MCF 10A (cell line): ENCODE measurements at regions not wholly inside any gene's neighbourhood (a gene's known extent, or its start where the extent isn't known, plus 50 kb on each side); places are given as distances from the start of the nearest gene placed in this dataset.

Experiments
- BruUV-seq: library from RNA; stranded (reverse); fragments of 400-500 nt; replicated peaks from 2 replicates; lab custom pipeline; 2021; lab: Mats Ljungman, UMichigan
- CTCF ChIA-PET: fragments of 300-600 bp; sonication (Branson Sonifier 250); formaldehyde crosslinking; extraction: SDS; loops from one replicate; lab custom pipeline; 2021; ENCODE audit warnings: antibody characterized with exemption, inconsistent platforms; lab: Yijun Ruan, JAX
- POLR2A ChIA-PET: fragments of 300-600, 350-650 bp; sonication (Branson Sonifier 250); formaldehyde crosslinking; extraction: SDS; loops from one replicate; lab custom pipeline; 2020; ENCODE audit warnings: antibody characterized with exemption, inconsistent platforms; lab: Yijun Ruan, JAX
- DNase-seq: peaks from one replicate; pipeline ENCODE4 v3.0.0-alpha.2; 2018; ENCODE audit not compliant: unreplicated experiment
- H3K27ac Mint-ChIP-seq: one replicate; pipeline ENCODE4 v1.8.0; 2022; ENCODE audit warnings: mild to moderate bottlenecking, low read depth, mixed read lengths; ENCODE audit not compliant: unreplicated experiment
- H3K27me3 Mint-ChIP-seq: one replicate; pipeline ENCODE4 v1.8.0; 2022; ENCODE audit warnings: mixed read lengths; ENCODE audit not compliant: insufficient read depth, unreplicated experiment
- H3K36me3 Mint-ChIP-seq: one replicate; pipeline ENCODE4 v1.8.0; 2022; ENCODE audit warnings: mild to moderate bottlenecking, moderate library complexity, mixed read lengths; ENCODE audit not compliant: insufficient read depth, unreplicated experiment
- H3K4me1 Mint-ChIP-seq: one replicate; pipeline ENCODE4 v1.8.0; 2022; ENCODE audit warnings: mixed read lengths; ENCODE audit not compliant: insufficient read depth, unreplicated experiment
- H3K4me3 Mint-ChIP-seq: one replicate; pipeline ENCODE4 v1.8.0; 2022; ENCODE audit warnings: mild to moderate bottlenecking, moderate library complexity, mixed read lengths; ENCODE audit not compliant: unreplicated experiment
- H3K9me3 Mint-ChIP-seq: one replicate; pipeline ENCODE4 v1.8.0; 2022; ENCODE audit warnings: mixed read lengths; ENCODE audit not compliant: unreplicated experiment
- intact Hi-C: fragments of 100-400 bp; cut with micrococcal nuclease; formaldehyde crosslinking; loops from 2 replicates; pipeline ENCODE4 v1.14.1; 2022
- TF ChIP-seq, protein P1 (sequence below): fragments of 200-600 bp; IDR thresholded peaks from one replicate; pipeline ENCODE4 v1.8.0; 2022; ENCODE audit warnings: antibody characterized with exemption, mild to moderate bottlenecking; ENCODE audit not compliant: unreplicated experiment

GRCh38 chr6:104500265-104500664 is 359.5 kb downstream of the HACE1 start:
- H3K4me3 Mint-ChIP-seq, result no peak overlapping the region
- intact Hi-C loops, result no loop called here
- H3K4me1 Mint-ChIP-seq, result no peaks in the 10 kb centered on the region
- DNase-seq, result no peak
- H3K27me3 Mint-ChIP-seq, result no peaks in the 10 kb centered on the region
- ChIA-PET CTCF (interaction anchor here (1.0 kb wide), 1 partner anchor 19 kb away, joined by 3 read pairs; no protein-coding TSS in a partner anchor), POLR2A (no interaction called here)
- no TSS peak for BruUV-seq
- no peaks in the 10 kb centered on the region for H3K9me3 Mint-ChIP-seq
- H3K36me3 Mint-ChIP-seq, result no peaks in the 10 kb centered on the region
- H3K27ac Mint-ChIP-seq, result no peak overlapping the region
- TF ChIP-seq, protein P1, sequence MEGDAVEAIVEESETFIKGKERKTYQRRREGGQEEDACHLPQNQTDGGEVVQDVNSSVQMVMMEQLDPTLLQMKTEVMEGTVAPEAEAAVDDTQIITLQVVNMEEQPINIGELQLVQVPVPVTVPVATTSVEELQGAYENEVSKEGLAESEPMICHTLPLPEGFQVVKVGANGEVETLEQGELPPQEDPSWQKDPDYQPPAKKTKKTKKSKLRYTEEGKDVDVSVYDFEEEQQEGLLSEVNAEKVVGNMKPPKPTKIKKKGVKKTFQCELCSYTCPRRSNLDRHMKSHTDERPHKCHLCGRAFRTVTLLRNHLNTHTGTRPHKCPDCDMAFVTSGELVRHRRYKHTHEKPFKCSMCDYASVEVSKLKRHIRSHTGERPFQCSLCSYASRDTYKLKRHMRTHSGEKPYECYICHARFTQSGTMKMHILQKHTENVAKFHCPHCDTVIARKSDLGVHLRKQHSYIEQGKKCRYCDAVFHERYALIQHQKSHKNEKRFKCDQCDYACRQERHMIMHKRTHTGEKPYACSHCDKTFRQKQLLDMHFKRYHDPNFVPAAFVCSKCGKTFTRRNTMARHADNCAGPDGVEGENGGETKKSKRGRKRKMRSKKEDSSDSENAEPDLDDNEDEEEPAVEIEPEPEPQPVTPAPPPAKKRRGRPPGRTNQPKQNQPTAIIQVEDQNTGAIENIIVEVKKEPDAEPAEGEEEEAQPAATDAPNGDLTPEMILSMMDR, result no peak

- H3K27ac Mint-ChIP-seq, result no peak overlapping the region
- no peaks in the 10 kb centered on the region for H3K36me3 Mint-ChIP-seq
- H3K4me1 Mint-ChIP-seq, result no peaks in the 10 kb centered on the region
- BruUV-seq, result no TSS peak
- H3K9me3 Mint-ChIP-seq, result no peaks in the 10 kb centered on the region
- H3K4me3 Mint-ChIP-seq, result no peak overlapping the region
- intact Hi-C loops, result no loop called here
- no peak for DNase-seq
- ChIA-PET CTCF (no interaction called here), POLR2A (no interaction called here)
- H3K27me3 Mint-ChIP-seq, result no peaks in the 10 kb centered on the region
- TF ChIP-seq, protein P1, result no peak
These were observed 373.7 kb downstream of the HACE1 start for GRCh38 chr6:104486035-104486434.

- Mint-ChIP-seq H3K27ac (no peak overlapping the region), H3K4me3 (no peak overlapping the region), H3K27me3 (no peaks in the 10 kb centered on the region), H3K36me3 (no peaks in the 10 kb centered on the region), H3K9me3 (no peaks in the 10 kb centered on the region), H3K4me1 (no peaks in the 10 kb centered on the region)
- CTCF ChIA-PET, result interaction anchor here (0.6 kb wide), 1 partner anchor 233 kb away, joined by 4 read pairs; no protein-coding TSS in a partner anchor
- intact Hi-C loops, result loop anchor here (5.0 kb wide), 2 partner anchors 157 to 288 kb away; no protein-coding TSS in a partner anchor
- no peak for DNase-seq
- POLR2A ChIA-PET, result no interaction called here
- TF ChIP-seq, protein P1, result no peak
- BruUV-seq, result no TSS peak
These were observed 375.1 kb downstream of the HACE1 start for GRCh38 chr6:104484626-104485025.

DNA sequence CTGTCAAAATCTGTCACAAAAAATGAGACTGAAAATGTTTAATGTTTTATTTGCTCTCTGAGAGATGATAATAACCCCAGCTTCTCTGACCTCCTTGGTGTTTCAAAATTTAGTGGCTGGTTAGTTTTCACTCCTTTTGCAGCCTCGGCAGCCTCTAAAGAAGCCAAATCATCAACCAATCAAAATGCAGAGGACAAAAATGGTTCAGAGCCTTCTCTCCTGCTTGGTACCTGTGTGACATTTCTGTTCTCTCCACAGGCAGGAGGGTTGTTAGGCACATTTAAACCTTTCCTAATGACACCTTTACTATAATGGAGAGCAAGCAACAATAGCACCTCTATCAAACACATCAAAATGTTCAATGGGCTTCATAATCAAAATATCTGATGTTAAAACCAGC is 375.5 kb downstream of the HACE1 start:
- intact Hi-C loops, result loop anchor here (5.0 kb wide), 2 partner anchors 157 to 288 kb away; no protein-coding TSS in a partner anchor

More for the DNA sequence above, 375.5 kb downstream of the HACE1 start:
- H3K4me3 Mint-ChIP-seq, result no peak overlapping the region
- no TSS peak for BruUV-seq
- no peak overlapping the region for H3K27ac Mint-ChIP-seq
- no peaks in the 10 kb centered on the region for H3K9me3 Mint-ChIP-seq
- H3K27me3 Mint-ChIP-seq, result no peaks in the 10 kb centered on the region
- DNase-seq, result no peak
- TF ChIP-seq, protein P1, result no peak
- CTCF ChIA-PET, result interaction anchor here (0.6 to 2.1 kb wide), 5 partner anchors 11 to 1660 kb away, joined by 3 to 8 read pairs (median 4); no protein-coding TSS in a partner anchor
- no peaks in the 10 kb centered on the region for H3K36me3 Mint-ChIP-seq
- no peaks in the 10 kb centered on the region for H3K4me1 Mint-ChIP-seq
- POLR2A ChIA-PET, result no interaction called here
